Retinal pigment epithelial cell (primary cell): ENCODE measurements at regions not wholly inside any gene's neighbourhood (a gene's known extent, or its start where the extent isn't known, plus 50 kb on each side); places are given as distances from the start of the nearest gene placed in this dataset.

Experiments used
- DNase-seq: peaks from one replicate; pipeline ENCODE4 v3.0.0-alpha.2; 2010; ENCODE audit warnings: low read depth
- H3K4me3 ChIP-seq: 2 replicates; pipeline ENCODE4 v1.5.1; 2011; ENCODE audit warnings: mild to moderate bottlenecking, low read length, control low read depth, moderate library complexity
- CTCF ChIP-seq: conservative IDR thresholded peaks from 2 replicates; pipeline ENCODE4 v1.5.1; 2011; ENCODE audit warnings: low read depth, low read length, control low read depth, inconsistent platforms

- no peak for TF ChIP-seq CTCF
- no peak overlapping the region for H3K4me3 ChIP-seq
- no peak for DNase-seq
Measured at GRCh38 chr17:55660178-55660886, 62.3 kb downstream of the TMEM100 start.

GRCh38 chr17:55659661-55660060, 63.0 kb downstream of the TMEM100 start:
- no peak for TF ChIP-seq CTCF
- H3K4me3 ChIP-seq = no peak overlapping the region
- DNase-seq = no peak

- no peak overlapping the region for H3K4me3 ChIP-seq
- DNase-seq = no peak
- TF ChIP-seq CTCF = no peak
Measured at GRCh38 chr17:55655777-55656176, 66.9 kb downstream of the TMEM100 start.

GRCh38 chr17:55654821-55655220, 67.8 kb downstream of the TMEM100 start:
- no peak overlapping the region for H3K4me3 ChIP-seq
- TF ChIP-seq CTCF = no peak
- DNase-seq = no peak

GRCh38 chr17:55654022-55654421, 68.6 kb downstream of the TMEM100 start:
- no peak for DNase-seq
- TF ChIP-seq CTCF = no peak
- H3K4me3 ChIP-seq = no peak overlapping the region

- no peak for TF ChIP-seq CTCF
- DNase-seq = no peak
- no peak overlapping the region for H3K4me3 ChIP-seq
Measured at GRCh38 chr17:55652825-55653224, 69.8 kb downstream of the TMEM100 start.

- TF ChIP-seq CTCF = no peak
- DNase-seq = no peak
- no peak overlapping the region for H3K4me3 ChIP-seq
Measured at GRCh38 chr17:55652114-55652823, 70.4 kb downstream of the TMEM100 start.
